Heart left ventricle (tissue), 13 donors: ENCODE measurements at regions not wholly inside any gene's neighbourhood (a gene's known extent, or its start where the extent isn't known, plus 50 kb on each side); places are given as distances from the start of the nearest gene placed in this dataset.

Experiments
- POLR2A ChIP-seq, 2 donors: fragments of 450-650 bp; IDR thresholded peaks; one replicate each; pipeline ENCODE4 v1.6.1; 2017; ENCODE audit warnings: antibody characterized with exemption in 2 of 2, mild to moderate bottlenecking in 2 of 2, moderate library complexity in 2 of 2
- TF ChIP-seq, protein P1 (sequence below), 12 donors: fragments of 200-600 bp; sonication (generic) in 4 of 12; IDR thresholded peaks; one replicate each; pipeline versions ENCODE4 v1.5.0 to v1.8.0; 2018 to 2022; ENCODE audit warnings: antibody characterized with exemption in 12 of 12, mild to moderate bottlenecking in 5 of 12
- donor health status: ischemic (EF 13 %, LVEDD 7.1; RV severe dilation, severe dysfunction).
- donor health status: DM: no; HTN: yes; CAD: no.
- donor health status: DM: no; HTN: no; CAD: no.
- donor health status: ischemic (EF 25% LVEDD 6.9; RV normal size, moderate dysfunction).
- donor health status: ischemic (EF 25% LVEDD 5.7; RV mildly dilated, moderate dysfunction).
- donor health status: ischemic (EF 35%, LVEDD 5.7; RV mildly dilated, moderate dysfunction).
- donor health status: nonischemic (EF 11% LVEDD 7.7; RV severe dilation, severe dysfunction).
- donor health status: DM: yes; HTN: yes; CAD: no.
- donor health status: PGD.
- donor health status: ischemic (EF 29% LVEDD 5.4; RV normal size, mild dysfunction).
- donor health status: nonischemic (EF 23%, LVEDD 6.1; RV moderate dilation, normal function).

DNA sequence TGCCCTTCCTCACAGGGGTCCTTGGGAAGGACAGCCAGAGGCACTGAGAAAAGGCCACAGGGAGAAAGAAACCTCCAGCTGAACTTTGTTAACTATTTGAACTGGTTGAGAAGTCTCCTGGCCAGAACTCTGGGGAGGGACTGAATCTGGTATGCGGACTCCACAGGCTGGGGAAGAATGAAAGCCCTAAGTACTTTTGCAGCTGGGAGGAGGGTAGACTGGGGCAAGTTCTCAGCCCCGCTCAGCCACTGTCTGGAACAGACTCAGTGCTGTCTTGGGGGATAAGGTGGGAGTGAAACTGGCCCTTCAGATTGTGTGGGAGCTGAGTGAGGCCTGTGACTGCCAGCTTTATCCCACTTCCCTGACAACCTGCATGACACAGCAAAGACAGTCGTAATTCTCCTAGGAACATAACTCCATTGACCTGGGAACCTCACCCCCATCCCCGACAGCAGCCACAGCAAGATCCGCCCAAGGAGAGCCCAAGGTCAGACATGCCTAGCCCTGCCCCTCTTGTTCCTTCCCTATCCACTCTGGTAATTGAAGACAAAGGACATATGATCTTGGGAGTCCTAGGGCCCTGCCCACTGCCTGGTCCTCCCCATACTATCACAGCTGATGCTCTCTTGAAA, 475.1 kb upstream of the CNTN5 start:
- TF ChIP-seq, protein P1, sequence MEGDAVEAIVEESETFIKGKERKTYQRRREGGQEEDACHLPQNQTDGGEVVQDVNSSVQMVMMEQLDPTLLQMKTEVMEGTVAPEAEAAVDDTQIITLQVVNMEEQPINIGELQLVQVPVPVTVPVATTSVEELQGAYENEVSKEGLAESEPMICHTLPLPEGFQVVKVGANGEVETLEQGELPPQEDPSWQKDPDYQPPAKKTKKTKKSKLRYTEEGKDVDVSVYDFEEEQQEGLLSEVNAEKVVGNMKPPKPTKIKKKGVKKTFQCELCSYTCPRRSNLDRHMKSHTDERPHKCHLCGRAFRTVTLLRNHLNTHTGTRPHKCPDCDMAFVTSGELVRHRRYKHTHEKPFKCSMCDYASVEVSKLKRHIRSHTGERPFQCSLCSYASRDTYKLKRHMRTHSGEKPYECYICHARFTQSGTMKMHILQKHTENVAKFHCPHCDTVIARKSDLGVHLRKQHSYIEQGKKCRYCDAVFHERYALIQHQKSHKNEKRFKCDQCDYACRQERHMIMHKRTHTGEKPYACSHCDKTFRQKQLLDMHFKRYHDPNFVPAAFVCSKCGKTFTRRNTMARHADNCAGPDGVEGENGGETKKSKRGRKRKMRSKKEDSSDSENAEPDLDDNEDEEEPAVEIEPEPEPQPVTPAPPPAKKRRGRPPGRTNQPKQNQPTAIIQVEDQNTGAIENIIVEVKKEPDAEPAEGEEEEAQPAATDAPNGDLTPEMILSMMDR (IDR thresholded peaks at IDR 0.05), result no peak
- TF ChIP-seq POLR2A (IDR thresholded peaks at IDR 0.05), result no peak
